SK-N-SH (cell line): ENCODE measurements at regions not wholly inside any gene's neighbourhood (a gene's known extent, or its start where the extent isn't known, plus 50 kb on each side); places are given as distances from the start of the nearest gene placed in this dataset.

ENCODE experiments used
- CTCF ChIP-seq: fragments of 200-600 bp; sonication (generic); IDR thresholded peaks from 2 replicates; pipeline ENCODE4 v1.6.1; 2017; ENCODE audit warnings: antibody characterized with exemption, mild to moderate bottlenecking, moderate library complexity
- EP300 ChIP-seq, 2 experiments: IDR thresholded peaks; 2 replicates each; pipeline versions ENCODE4 v1.4.0 to v1.6.1; 2012; ENCODE audit warnings: borderline replicate concordance in 1 of 2, low read depth in 1 of 2, low read length in 1 of 2
- EZH2phosphoT487 ChIP-seq: fragments of 200-600 bp; sonication (generic); IDR thresholded peaks from 2 replicates; pipeline ENCODE4 v1.6.1; 2017; ENCODE audit warnings: low read depth, mixed run types, mild to moderate bottlenecking, antibody characterized with exemption, moderate library complexity, borderline replicate concordance
- GABPA ChIP-seq: IDR thresholded peaks from 2 replicates; pipeline ENCODE4 v1.4.0; 2012; ENCODE audit warnings: low read depth, mild to moderate bottlenecking
- MAX ChIP-seq: IDR thresholded peaks from 2 replicates; pipeline ENCODE4 v1.4.0; 2012; ENCODE audit warnings: low read depth
- NFIC ChIP-seq: IDR thresholded peaks from 2 replicates; pipeline ENCODE4 v1.4.0; 2012; ENCODE audit warnings: borderline replicate concordance
- NRF1 ChIP-seq: IDR thresholded peaks from 2 replicates; pipeline ENCODE4 v1.6.1; 2012; ENCODE audit warnings: low read depth, mild to moderate bottlenecking, low read length
- POLR2AphosphoS5 ChIP-seq: IDR thresholded peaks from 2 replicates; pipeline ENCODE4 v1.6.1; 2012; ENCODE audit warnings: low read depth, low read length
- USF2 ChIP-seq: fragments of 150-350 bp; IDR thresholded peaks from 2 replicates; pipeline ENCODE4 v1.6.1; 2017; ENCODE audit warnings: antibody characterized with exemption, low read length, low read depth, borderline replicate concordance

- TF ChIP-seq CTCF, result no peak
- TF ChIP-seq USF2, result no peak
- TF ChIP-seq EP300 (IDR thresholded peaks at IDR 0.05; ENCODE audit: borderline replicate concordance in 1 of 2, low read depth in 1 of 2, low read length in 1 of 2), result no peak
- no peak for TF ChIP-seq MAX
- TF ChIP-seq EZH2phosphoT487, result no peak
- no peak for TF ChIP-seq POLR2AphosphoS5
- no peak for TF ChIP-seq NFIC
- no peak for TF ChIP-seq GABPA
- no peak for TF ChIP-seq NRF1
Observed at GRCh38 chr13:104779311-104779993, 1713.2 kb upstream of the SLC10A2 start.
